Calu3 (cell line): ENCODE measurements at regions not wholly inside any gene's neighbourhood (a gene's known extent, or its start where the extent isn't known, plus 50 kb on each side); places are given as distances from the start of the nearest gene placed in this dataset.

Source experiments
- BruUV-seq: library from RNA; stranded (reverse); fragments of 400-500 nt; replicated peaks from 2 replicates; lab custom pipeline; 2021; lab: Mats Ljungman, UMichigan
- CTCF ChIA-PET: fragments of 300-600 bp; sonication (Branson Sonifier 250); formaldehyde crosslinking; loops from one replicate; lab custom pipeline; 2022; ENCODE audit warnings: antibody characterized with exemption; lab: Charles Lee
- DNase-seq: peaks from one replicate; pipeline ENCODE4 v3.0.0; 2022
- H3K27ac Mint-ChIP-seq: one replicate; pipeline ENCODE4 v1.8.0; 2022; ENCODE audit warnings: mixed read lengths; ENCODE audit not compliant: unreplicated experiment
- H3K27me3 Mint-ChIP-seq: one replicate; pipeline ENCODE4 v1.8.0; 2022; ENCODE audit warnings: mixed read lengths; ENCODE audit not compliant: unreplicated experiment
- H3K36me3 Mint-ChIP-seq: one replicate; pipeline ENCODE4 v1.8.0; 2022; ENCODE audit warnings: mild to moderate bottlenecking, moderate library complexity, mixed read lengths; ENCODE audit not compliant: insufficient read depth, unreplicated experiment
- H3K4me1 Mint-ChIP-seq: one replicate; pipeline ENCODE4 v1.8.0; 2022; ENCODE audit warnings: mild to moderate bottlenecking, low read depth, mixed read lengths; ENCODE audit not compliant: unreplicated experiment
- H3K4me3 Mint-ChIP-seq: one replicate; pipeline ENCODE4 v1.8.0; 2022; ENCODE audit warnings: mild to moderate bottlenecking, low read depth, moderate library complexity, mixed read lengths; ENCODE audit not compliant: unreplicated experiment
- H3K9me3 Mint-ChIP-seq: one replicate; pipeline ENCODE4 v1.8.0; 2022; ENCODE audit warnings: low read depth, mixed read lengths; ENCODE audit not compliant: unreplicated experiment
- intact Hi-C: fragments of 100-400 bp; cut with micrococcal nuclease; formaldehyde crosslinking; loops from one replicate; pipeline ENCODE4 v1.10.0; 2022; ENCODE audit not compliant: unreplicated experiment
- TF ChIP-seq, protein P1 (sequence below): fragments of 200-600 bp; IDR thresholded peaks from one replicate; pipeline ENCODE4 v1.8.0; 2022; ENCODE audit warnings: antibody characterized with exemption; ENCODE audit not compliant: unreplicated experiment

DNA sequence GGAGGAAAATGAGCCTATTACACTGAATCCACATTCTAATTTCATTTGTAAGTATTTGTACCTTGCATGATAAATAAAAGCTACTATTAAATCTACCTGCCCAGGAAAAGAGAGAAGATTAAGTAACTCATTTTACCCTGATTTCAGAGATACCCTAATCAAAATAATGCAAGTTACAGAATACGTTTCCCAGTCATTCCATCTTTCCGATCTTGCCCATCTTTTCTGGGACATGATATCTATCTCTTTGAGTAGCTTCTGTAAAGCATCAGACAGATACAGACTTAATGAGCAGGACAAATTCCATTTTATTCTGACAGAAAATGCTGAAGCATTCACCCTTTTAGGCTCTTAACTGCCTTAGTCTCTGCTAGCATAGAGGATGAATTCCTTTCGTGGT, 56.6 kb downstream of the SPRY2 start:
- Mint-ChIP-seq H3K36me3 (no peaks in the 10 kb centered on the region), H3K27me3 (no peaks in the 10 kb centered on the region), H3K9me3 (no peaks in the 10 kb centered on the region), H3K27ac (no peak overlapping the region), H3K4me1 (no peaks in the 10 kb centered on the region), H3K4me3 (no peak overlapping the region)
- no peak for DNase-seq
- TF ChIP-seq, protein P1, sequence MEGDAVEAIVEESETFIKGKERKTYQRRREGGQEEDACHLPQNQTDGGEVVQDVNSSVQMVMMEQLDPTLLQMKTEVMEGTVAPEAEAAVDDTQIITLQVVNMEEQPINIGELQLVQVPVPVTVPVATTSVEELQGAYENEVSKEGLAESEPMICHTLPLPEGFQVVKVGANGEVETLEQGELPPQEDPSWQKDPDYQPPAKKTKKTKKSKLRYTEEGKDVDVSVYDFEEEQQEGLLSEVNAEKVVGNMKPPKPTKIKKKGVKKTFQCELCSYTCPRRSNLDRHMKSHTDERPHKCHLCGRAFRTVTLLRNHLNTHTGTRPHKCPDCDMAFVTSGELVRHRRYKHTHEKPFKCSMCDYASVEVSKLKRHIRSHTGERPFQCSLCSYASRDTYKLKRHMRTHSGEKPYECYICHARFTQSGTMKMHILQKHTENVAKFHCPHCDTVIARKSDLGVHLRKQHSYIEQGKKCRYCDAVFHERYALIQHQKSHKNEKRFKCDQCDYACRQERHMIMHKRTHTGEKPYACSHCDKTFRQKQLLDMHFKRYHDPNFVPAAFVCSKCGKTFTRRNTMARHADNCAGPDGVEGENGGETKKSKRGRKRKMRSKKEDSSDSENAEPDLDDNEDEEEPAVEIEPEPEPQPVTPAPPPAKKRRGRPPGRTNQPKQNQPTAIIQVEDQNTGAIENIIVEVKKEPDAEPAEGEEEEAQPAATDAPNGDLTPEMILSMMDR = no peak
- CTCF ChIA-PET = no interaction called here
- intact Hi-C loops = no loop called here
- BruUV-seq = no TSS peak

DNA sequence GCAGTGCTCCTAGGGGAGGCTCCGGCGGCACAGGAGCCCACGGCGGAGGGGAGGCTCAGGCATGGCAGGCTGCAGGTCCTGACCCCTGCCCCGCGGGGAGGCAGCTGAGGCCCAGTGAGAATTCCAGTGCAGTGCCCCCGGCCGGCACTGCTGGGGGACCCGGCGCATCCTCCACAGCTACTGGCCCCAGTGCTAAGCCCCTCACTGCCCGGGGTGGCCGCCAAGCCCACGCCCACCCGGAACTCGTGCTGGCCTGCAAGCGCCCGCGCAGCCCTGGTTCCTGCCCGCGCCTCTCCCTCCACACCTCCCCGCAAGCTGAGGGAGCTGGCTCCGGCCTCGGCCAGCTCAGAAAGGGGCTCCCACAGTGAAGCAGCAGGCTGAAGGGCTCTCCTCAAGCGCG, 62.2 kb downstream of the SPRY2 start:
- BruUV-seq = no TSS peak
- Mint-ChIP-seq H3K9me3 (no peaks in the 10 kb centered on the region), H3K27me3 (no peaks in the 10 kb centered on the region), H3K27ac (no peak overlapping the region), H3K4me1 (no peaks in the 10 kb centered on the region), H3K36me3 (no peaks in the 10 kb centered on the region), H3K4me3 (no peak overlapping the region)
- TF ChIP-seq, protein P1 = no peak
- CTCF ChIA-PET = no interaction called here
- intact Hi-C loops = no loop called here
- DNase-seq = no peak

DNA sequence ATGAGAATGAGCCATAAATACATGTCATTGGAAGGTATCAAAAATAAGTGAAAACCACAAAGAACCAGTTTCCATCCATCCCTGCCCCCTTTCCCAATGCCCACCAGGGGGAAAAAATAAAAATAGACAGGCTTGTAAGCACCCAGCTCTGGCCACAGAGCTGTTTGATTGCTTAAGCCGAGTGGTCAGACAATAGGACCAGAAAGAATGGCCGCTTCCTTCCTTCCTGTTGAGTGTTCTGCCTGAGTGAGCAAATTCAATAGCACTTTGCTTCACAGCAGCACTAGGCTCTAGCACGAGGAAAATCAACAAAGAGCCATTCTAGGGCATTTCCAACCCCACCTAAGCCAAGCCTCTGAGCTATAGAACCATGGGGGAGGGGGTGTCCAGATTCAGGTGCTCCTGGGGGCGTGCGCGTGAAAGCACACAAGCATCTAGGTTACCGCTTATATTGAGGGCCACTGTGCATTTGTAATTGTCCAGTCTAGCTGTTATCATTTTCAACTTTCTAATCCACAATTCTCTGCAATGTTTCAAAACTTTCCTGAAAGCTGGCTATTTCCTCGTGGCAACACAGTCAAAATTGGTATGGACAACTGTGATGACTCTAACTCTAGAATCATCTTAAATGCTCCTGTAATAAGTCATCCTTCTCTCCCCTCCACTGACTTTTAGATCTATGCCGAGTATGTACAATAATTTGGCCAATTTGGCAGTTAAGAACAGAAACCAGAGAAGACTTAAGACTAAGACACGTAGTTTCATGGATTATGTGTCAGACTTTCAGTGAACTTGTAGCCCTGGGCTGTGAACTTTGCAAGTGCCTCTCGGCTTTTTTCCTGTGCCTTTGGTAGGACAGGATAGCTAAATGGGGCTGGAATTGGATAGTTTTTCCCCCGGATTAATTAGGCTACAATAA, 64.3 kb downstream of the SPRY2 start:
- CTCF ChIA-PET = no interaction called here
- no peaks in the 10 kb centered on the region for H3K36me3 Mint-ChIP-seq
- H3K4me1 Mint-ChIP-seq = no peaks in the 10 kb centered on the region
- H3K27ac Mint-ChIP-seq = no peak overlapping the region
- BruUV-seq = no TSS peak
- DNase-seq = no peak
- intact Hi-C loops = no loop called here
- no peak overlapping the region for H3K4me3 Mint-ChIP-seq
- TF ChIP-seq, protein P1 = no peak
- H3K9me3 Mint-ChIP-seq = no peaks in the 10 kb centered on the region
- H3K27me3 Mint-ChIP-seq = no peaks in the 10 kb centered on the region

DNA sequence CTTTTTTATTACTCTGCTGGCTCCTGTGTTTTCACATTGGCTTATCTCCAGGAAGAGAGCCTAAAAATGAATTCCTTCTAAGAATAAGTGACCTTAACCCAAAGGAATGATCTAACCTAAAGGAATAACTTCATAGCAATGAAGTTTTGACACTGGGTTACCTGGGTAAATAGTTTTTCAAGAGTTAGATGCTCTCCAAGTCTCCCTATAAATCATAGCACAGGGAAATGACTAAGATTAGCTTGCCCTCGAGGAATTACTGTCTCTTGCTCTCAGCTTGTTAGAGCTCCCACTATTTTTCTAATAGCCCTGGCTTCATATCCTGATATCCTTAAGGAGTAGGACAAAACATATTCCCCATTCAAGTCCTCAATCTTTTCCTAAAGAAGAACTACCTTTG, 66.3 kb downstream of the SPRY2 start:
- H3K9me3 Mint-ChIP-seq = no peaks in the 10 kb centered on the region
- intact Hi-C loops = no loop called here
- DNase-seq = no peak
- TF ChIP-seq, protein P1 = no peak
- no TSS peak for BruUV-seq
- H3K4me1 Mint-ChIP-seq = no peaks in the 10 kb centered on the region
- H3K27ac Mint-ChIP-seq = no peak overlapping the region
- CTCF ChIA-PET = no interaction called here
- no peak overlapping the region for H3K4me3 Mint-ChIP-seq
- no peaks in the 10 kb centered on the region for H3K27me3 Mint-ChIP-seq
- no peaks in the 10 kb centered on the region for H3K36me3 Mint-ChIP-seq
